HepG2 (cell line): ENCODE measurements at regions not wholly inside any gene's neighbourhood (a gene's known extent, or its start where the extent isn't known, plus 50 kb on each side); places are given as distances from the start of the nearest gene placed in this dataset.

Source experiments
- ATAC-seq: fragments of 200-7000 bp; cut with Tn5 transposase; 3 replicates; pipeline ENCODE4 v1.9.1; 2020; ENCODE audit warnings: mild to moderate bottlenecking, moderate library complexity
- BruUV-seq: library from RNA; stranded (reverse); fragments of 400-500 nt; replicated peaks from 2 replicates; lab custom pipeline; 2021; lab: Mats Ljungman, UMichigan
- CTCF ChIA-PET: fragments of 300-600 bp; formaldehyde crosslinking; extraction: SDS; loops from one replicate; lab custom pipeline; 2021; ENCODE audit warnings: low total read pairs, inconsistent platforms, low intra/inter-chr PET ratio; lab: Yijun Ruan, JAX
- POLR2A ChIA-PET: fragments of 350-600 bp; sonication (Branson Sonifier 250); formaldehyde crosslinking; loops from one replicate; lab custom pipeline; 2020; ENCODE audit warnings: antibody characterized with exemption, inconsistent platforms; lab: Yijun Ruan, JAX
- DNase-seq: peaks from one replicate; pipeline ENCODE4 v3.0.0-alpha.2; 2015; ENCODE audit warnings: low spot score
- FAIRE-seq: peaks from 3 replicates; lab custom pipeline; 2011; peaks lifted over from hg19 to GRCh38; lab: Jason Lieb, UNC
- H2AFZ ChIP-seq: one replicate; pipeline ENCODE4 v1.6.1; 2011; ENCODE audit warnings: low read length, inconsistent platforms
- H3K27ac ChIP-seq: fragments of 300-600 bp; 3 replicates; pipeline ENCODE4 v1.8.0; 2011; ENCODE audit warnings: mixed run types, mild to moderate bottlenecking, mixed read lengths, low read length, inconsistent platforms; ENCODE audit not compliant: insufficient read depth; ENCODE audit errors: extremely low read length
- H3K27me3 ChIP-seq, 2 experiments: fragments of 200-600 bp in 1 of 2; 2 replicates in 1 of 2; 3 replicates in 1 of 2; pipeline versions ENCODE4 v1.6.0 to v1.8.0; 2011; ENCODE audit warnings: low read length in 2 of 2, mild to moderate bottlenecking in 2 of 2, moderate library complexity in 2 of 2, inconsistent platforms in 1 of 2; ENCODE audit not compliant: insufficient read depth in 2 of 2, control insufficient read depth in 1 of 2
- H3K36me3 ChIP-seq, 2 experiments: fragments of 200-600 bp in 1 of 2; replicated peaks in 1 of 2; 2 replicates in 1 of 2; 3 replicates in 1 of 2; pipeline versions ENCODE4 v1.5.1 to v1.8.0; 2011; ENCODE audit warnings: low read length in 2 of 2, inconsistent platforms in 1 of 2; ENCODE audit not compliant: insufficient read depth in 2 of 2, control insufficient read depth in 1 of 2
- H3K4me1 ChIP-seq: 2 replicates; pipeline ENCODE4 v1.5.1; 2012; ENCODE audit warnings: low read length, inconsistent platforms; ENCODE audit not compliant: insufficient read depth
- H3K4me2 ChIP-seq: 2 replicates; pipeline ENCODE4 v1.6.0; 2011; ENCODE audit warnings: low read depth, low read length, inconsistent platforms
- H3K4me3 ChIP-seq, 3 experiments: fragments of 200-600 bp in 1 of 3; sonication (generic), shearing (Covaris generic) in 1 of 3; replicated peaks in 1 of 3; 2 replicates each; pipeline ENCODE4 v1.5.1; 2011 to 2016; ENCODE audit warnings: low read length in 3 of 3, inconsistent platforms in 2 of 3, low read depth in 2 of 3, mild to moderate bottlenecking in 2 of 3, control low read depth in 1 of 3, mixed read lengths in 1 of 3; ENCODE audit not compliant: insufficient read depth in 1 of 3
- H3K79me2 ChIP-seq: one replicate; pipeline ENCODE4 v1.6.1; 2011; ENCODE audit warnings: low read length, inconsistent platforms; ENCODE audit not compliant: insufficient read depth
- H3K9ac ChIP-seq: 2 replicates; pipeline ENCODE4 v1.6.0; 2011; ENCODE audit warnings: mild to moderate bottlenecking, low read depth, low read length, inconsistent platforms; ENCODE audit not compliant: insufficient read depth
- H3K9me3 ChIP-seq: 2 replicates; pipeline ENCODE4 v1.5.1; 2012; ENCODE audit warnings: mild to moderate bottlenecking, low read length
- H4K20me1 ChIP-seq: 2 replicates; pipeline ENCODE4 v1.6.0; 2011; ENCODE audit warnings: inconsistent platforms, mild to moderate bottlenecking, low read length, moderate library complexity; ENCODE audit not compliant: insufficient read depth
- ATF7 ChIP-seq, 2 experiments: fragments of 450-650 bp in 1 of 2; sonication (generic) in 1 of 2; formaldehyde crosslinking in 1 of 2; IDR thresholded peaks; 2 replicates each; pipeline versions ENCODE4 v1.4.0 to v1.6.1; 2016 to 2020; ENCODE audit warnings: antibody characterized with exemption in 1 of 2, mild to moderate bottlenecking in 1 of 2, missing genetic modification reagents in 1 of 2
- CREB1 ChIP-seq, 2 experiments: fragments of 450-650 bp in 1 of 2; IDR thresholded peaks; 2 replicates each; pipeline ENCODE4 v1.6.1; 2016 to 2017; ENCODE audit warnings: control low read depth in 1 of 2, mild to moderate bottlenecking in 1 of 2, missing compliant biosample characterization in 1 of 2, missing genetic modification characterization in 1 of 2
- MIER2 ChIP-seq: IDR thresholded peaks from 2 replicates; pipeline ENCODE4 v1.6.1; 2016; ENCODE audit warnings: missing biosample characterization, missing genetic modification reagents
- SOX5 ChIP-seq: IDR thresholded peaks from 2 replicates; pipeline ENCODE4 v1.6.1; 2016; ENCODE audit warnings: borderline replicate concordance
- TFE3 ChIP-seq: IDR thresholded peaks from 2 replicates; pipeline ENCODE4 v1.6.1; 2016
- ZNF609 ChIP-seq: sonication (generic); formaldehyde crosslinking; IDR thresholded peaks from 2 replicates; pipeline ENCODE4 v1.4.0; 2020; ENCODE audit warnings: mild to moderate bottlenecking, missing genetic modification reagents, borderline replicate concordance
- WGBS: methylation state at CpG from one replicate; pipeline ENCODE4 v1.1.6; 2017; ENCODE audit warnings: low lambda C conversion rate; 5-methylcytosine and 5-hydroxymethylcytosine counted together
- in situ Hi-C: cut with HindIII; loops from 2 replicates; pipeline ENCODE4 v1.10.0; 2017; ENCODE audit warnings: low pct_unique_long_range_greater_than_20kb; ENCODE audit not compliant: extremely low pct_ligation_motif_present
- intact Hi-C: fragments of 100-400 bp; cut with micrococcal nuclease; formaldehyde crosslinking; loops from one replicate; pipeline ENCODE4 v1.10.0; 2022; ENCODE audit not compliant: unreplicated experiment

- no peak overlapping the region for H3K4me3 ChIP-seq
- no peak overlapping the region for H2AFZ ChIP-seq
- no peak for DNase-seq
- no peak overlapping the region for H3K9ac ChIP-seq
- in situ Hi-C loops (no loop called here), intact Hi-C loops (no loop called here)
- ATAC-seq: no peak
- no peaks in the 10 kb centered on the region; a peak in 1 of 5 replicates for H3K27me3 ChIP-seq
- ChIA-PET POLR2A (no interaction called here), CTCF (no interaction called here)
- H3K4me2 ChIP-seq: no peak overlapping the region
- no peaks in the 10 kb centered on the region for H3K9me3 ChIP-seq
- H3K4me1 ChIP-seq: peaks cover 14% of the 10 kb centered on the region
- H3K27ac ChIP-seq: no peak overlapping the region
- FAIRE-seq: no peak
- TF ChIP-seq ATF7 (IDR thresholded peaks at IDR 0.05) (peak; percentile 94), ATF7 (CRISPR knock-in tag; IDR thresholded peaks at IDR 0.05) (no peak), CREB1 (IDR thresholded peaks at IDR 0.05) (peak; percentile 26; the same call in 1 of the 2 replicates), CREB1 (CRISPR knock-in tag; IDR thresholded peaks at IDR 0.05) (no peak), MIER2 (CRISPR knock-in tag) (no peak)
- no peaks in the 10 kb centered on the region for H4K20me1 ChIP-seq
- WGBS: 56% methylated on average over 2 of the region's 2 CpGs
- H3K79me2 ChIP-seq: no peaks in the 10 kb centered on the region
- H3K36me3 ChIP-seq: no peaks in the 10 kb centered on the region
- no TSS peak for BruUV-seq
These were observed 53.9 kb upstream of the CEP83 start for GRCh38 chr12:94513527-94513926.

- Histone ChIP-seq H3K4me2 (no peak overlapping the region), H3K9ac (no peak overlapping the region), H3K79me2 (no peaks in the 10 kb centered on the region), H3K27me3 (no peaks in the 10 kb centered on the region; a peak in 1 of 5 replicates), H4K20me1 (no peaks in the 10 kb centered on the region), H3K4me1 (peaks cover 3% of the 10 kb centered on the region), H2AFZ (no peak overlapping the region), H3K27ac (no peak overlapping the region), H3K36me3 (no peaks in the 10 kb centered on the region), H3K4me3 (no peak overlapping the region), H3K9me3 (no peaks in the 10 kb centered on the region)
- no TSS peak for BruUV-seq
- FAIRE-seq: no peak
- TF ChIP-seq ZNF609 (CRISPR knock-in tag) (no peak), SOX5 (CRISPR knock-in tag) (no peak), TFE3 (CRISPR knock-in tag) (no peak)
- ATAC-seq: no peak
- intact Hi-C loops (no loop called here), in situ Hi-C loops (no loop called here)
- 0% methylated on average over 1 of the region's 1 CpG for WGBS
- ChIA-PET POLR2A (no interaction called here), CTCF (no interaction called here)
- DNase-seq: no peak
These were observed 51.8 kb upstream of the CEP83 start for GRCh38 chr12:94511506-94511905.
